ENCODE measurements at regions not wholly inside any gene's neighbourhood (a gene's known extent, or its start where the extent isn't known, plus 50 kb on each side); places are given as distances from the start of the nearest gene placed in this dataset.
"Not testable (repeated sequence)": the region's sequence is repeated elsewhere in the genome, so short reads cannot be mapped to it uniquely, and the experiment has no call there.

DNA sequence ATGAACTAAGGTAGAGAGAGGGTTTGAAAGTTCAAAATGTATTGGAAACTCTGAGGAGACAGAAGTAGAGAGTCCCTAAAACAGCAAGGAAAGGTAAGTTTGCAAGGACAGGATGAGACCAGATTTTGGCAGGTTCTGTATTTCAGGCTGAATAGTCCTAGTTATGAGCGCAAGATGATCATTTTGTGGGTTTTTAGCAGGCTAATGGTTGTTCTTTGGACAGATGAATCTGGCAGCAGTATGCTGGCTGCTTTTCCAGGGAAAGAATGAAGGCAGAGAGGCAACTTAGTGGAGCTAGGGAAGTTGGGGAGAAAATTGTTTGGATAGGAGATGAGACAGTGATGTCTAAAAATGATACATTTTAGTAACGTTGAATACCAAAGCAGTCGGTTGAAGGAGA, 243.5 kb upstream of the NRIP1 start:
- Mint-ChIP-seq H3K4me1 (no peaks in the 10 kb centered on the region), H3K27ac (no peak overlapping the region), H3K36me3 (no peaks in the 10 kb centered on the region), H3K9me3 (no peaks in the 10 kb centered on the region), H3K4me3 (no peak overlapping the region), H3K27me3 (no peaks in the 10 kb centered on the region)
- ATAC-seq = no peak

DNA sequence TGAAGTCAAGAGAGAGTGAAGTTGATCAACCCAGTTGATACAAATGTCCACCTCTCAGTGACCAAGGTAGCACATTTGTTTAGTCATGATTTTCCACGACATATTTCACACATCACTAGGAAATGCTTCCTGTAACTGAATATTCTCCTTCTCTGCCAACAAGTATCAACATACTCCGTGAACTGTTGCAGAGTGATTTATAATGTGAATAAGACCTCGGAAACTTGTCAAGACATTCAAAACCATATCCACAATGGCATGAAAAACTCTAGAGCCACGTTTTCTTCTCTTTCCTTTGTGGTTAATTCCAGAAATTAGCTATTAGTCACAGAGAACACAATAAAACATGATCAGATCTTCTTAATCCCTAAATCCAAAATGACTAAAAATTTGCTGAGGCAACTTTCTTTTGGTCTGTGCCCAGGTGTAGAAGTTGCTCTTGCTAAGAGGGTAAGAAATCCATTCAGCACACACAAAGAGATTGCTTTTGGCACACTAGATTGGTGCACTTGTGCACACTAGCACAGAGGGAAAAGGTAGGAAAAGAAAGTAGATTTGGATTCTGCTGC, 244.3 kb upstream of the NRIP1 start:
- H3K36me3 Mint-ChIP-seq = no peaks in the 10 kb centered on the region
- no peaks in the 10 kb centered on the region for H3K27me3 Mint-ChIP-seq
- H3K4me1 Mint-ChIP-seq = no peaks in the 10 kb centered on the region
- H3K27ac Mint-ChIP-seq = no peak overlapping the region
- H3K9me3 Mint-ChIP-seq = no peaks in the 10 kb centered on the region
- ATAC-seq = no peak
- no peak overlapping the region for H3K4me3 Mint-ChIP-seq

DNA sequence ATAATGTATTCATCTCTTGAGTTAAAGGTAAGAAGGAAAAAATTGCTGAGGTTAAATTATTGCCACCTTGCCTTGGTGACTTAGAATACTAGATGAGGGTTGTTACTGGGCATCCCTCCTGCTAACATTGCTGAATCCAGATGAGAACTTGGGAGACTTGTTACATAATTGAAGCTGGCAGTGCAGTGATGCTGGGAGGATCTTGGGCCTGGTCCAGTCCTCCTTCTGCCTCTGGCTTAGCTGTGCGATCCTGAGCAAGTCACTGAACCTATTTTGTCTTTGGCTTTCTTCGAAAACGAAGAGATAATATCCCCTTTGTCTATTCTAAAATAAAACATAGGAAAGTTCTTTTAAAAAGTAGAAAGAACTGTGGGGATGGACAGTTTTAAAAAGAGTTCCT, 244.9 kb upstream of the NRIP1 start:
- Mint-ChIP-seq H3K4me1 (no peaks in the 10 kb centered on the region), H3K36me3 (no peaks in the 10 kb centered on the region), H3K27ac (no peak overlapping the region), H3K9me3 (no peaks in the 10 kb centered on the region), H3K27me3 (no peaks in the 10 kb centered on the region), H3K4me3 (no peak overlapping the region)
- ATAC-seq = no peak

DNA sequence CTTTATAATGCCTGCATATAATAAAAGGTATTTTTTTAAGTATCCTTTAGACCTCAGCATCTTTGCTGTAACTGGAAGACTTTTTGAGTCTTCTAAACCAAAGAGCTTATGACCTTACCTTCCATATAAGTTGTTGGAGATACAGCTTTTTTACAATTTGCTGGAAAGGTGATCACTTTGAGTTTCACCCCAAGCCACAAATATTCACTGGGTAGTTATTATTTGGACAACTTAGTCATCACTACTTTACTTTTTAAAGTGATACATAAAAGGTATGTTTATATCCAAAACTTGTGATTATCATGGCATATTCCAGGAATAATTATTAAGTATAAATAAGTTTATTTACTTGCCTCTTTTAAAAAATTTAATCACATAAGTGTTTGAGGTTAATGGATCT, 246.7 kb upstream of the NRIP1 start:
- Mint-ChIP-seq H3K4me3 (no peak overlapping the region), H3K36me3 (no peaks in the 10 kb centered on the region), H3K4me1 (no peaks in the 10 kb centered on the region), H3K9me3 (no peaks in the 10 kb centered on the region), H3K27me3 (no peaks in the 10 kb centered on the region), H3K27ac (no peak overlapping the region)
- ATAC-seq = no peak

DNA sequence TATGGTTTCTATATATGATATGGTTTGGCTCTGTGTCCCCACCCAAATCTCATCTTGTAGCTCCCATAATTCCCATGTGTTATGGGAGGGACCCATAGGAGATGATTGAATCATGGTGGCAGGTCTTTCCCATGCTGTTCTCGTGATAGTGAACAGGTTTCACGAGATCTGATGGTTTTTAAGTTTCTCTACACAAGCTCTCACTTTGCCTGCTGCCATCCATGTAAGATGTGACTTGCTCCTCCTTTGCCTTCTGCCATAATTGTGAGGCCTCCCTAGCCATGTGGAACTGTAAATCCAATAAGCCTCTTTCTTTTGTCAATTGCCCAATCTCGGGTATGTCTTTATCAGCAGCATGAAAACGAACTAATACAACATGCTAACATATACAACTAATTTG, 252.2 kb upstream of the NRIP1 start:
- H3K27ac Mint-ChIP-seq, H3K4me3 Mint-ChIP-seq, H3K4me1 Mint-ChIP-seq, H3K36me3 Mint-ChIP-seq, ATAC-seq, H3K9me3 Mint-ChIP-seq, H3K27me3 Mint-ChIP-seq: not testable (repeated sequence)

DNA sequence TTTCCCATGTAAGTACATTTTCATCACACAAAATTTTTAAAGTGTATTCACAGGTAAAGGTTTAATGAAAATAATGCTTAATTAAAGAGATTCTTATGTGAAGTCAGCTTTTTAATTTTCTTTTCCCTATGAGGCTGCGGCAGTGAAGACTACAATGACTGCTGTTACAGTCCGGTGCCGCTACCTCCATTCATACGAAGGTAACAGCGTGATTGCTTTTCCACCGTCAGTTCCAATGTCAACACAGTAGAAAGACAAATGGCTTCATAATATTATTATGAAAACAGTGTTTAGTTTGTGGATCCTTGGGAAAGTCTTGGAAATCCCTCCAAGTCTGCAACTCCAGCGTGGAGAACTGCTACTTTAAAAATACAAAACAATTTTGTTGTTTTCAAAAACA, 254.9 kb upstream of the NRIP1 start:
- Mint-ChIP-seq H3K9me3 (peaks cover 3% of the 10 kb centered on the region), H3K27me3 (peaks cover 9% of the 10 kb centered on the region), H3K4me1 (no peaks in the 10 kb centered on the region), H3K27ac (no peak overlapping the region), H3K36me3 (no peaks in the 10 kb centered on the region), H3K4me3 (no peak overlapping the region)
- no peak for ATAC-seq

DNA sequence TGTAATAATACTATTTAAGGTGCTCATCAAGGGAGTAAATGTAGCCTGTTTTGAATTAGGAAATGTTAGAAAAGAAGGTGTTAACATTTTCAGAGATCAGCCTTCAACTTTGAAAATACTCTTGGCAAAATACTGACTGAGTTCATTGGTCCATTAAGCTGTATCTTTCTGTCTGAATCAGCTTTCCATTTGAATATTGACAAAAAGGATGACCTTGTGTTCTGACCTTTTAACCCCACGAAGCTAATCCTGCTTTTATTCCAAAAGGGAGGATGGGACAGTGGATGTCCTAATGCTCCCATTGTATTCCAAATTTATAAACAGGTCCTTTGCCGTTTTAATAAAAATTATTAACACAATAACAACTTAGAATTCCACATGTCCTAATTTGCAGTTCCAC, 259.7 kb upstream of the NRIP1 start:
- H3K27me3 Mint-ChIP-seq = peaks cover 9% of the 10 kb centered on the region
- ATAC-seq = no peak
- no peaks in the 10 kb centered on the region for H3K9me3 Mint-ChIP-seq
- H3K36me3 Mint-ChIP-seq = no peaks in the 10 kb centered on the region
- no peak overlapping the region for H3K4me3 Mint-ChIP-seq
- no peak overlapping the region for H3K27ac Mint-ChIP-seq
- no peaks in the 10 kb centered on the region for H3K4me1 Mint-ChIP-seq

DNA sequence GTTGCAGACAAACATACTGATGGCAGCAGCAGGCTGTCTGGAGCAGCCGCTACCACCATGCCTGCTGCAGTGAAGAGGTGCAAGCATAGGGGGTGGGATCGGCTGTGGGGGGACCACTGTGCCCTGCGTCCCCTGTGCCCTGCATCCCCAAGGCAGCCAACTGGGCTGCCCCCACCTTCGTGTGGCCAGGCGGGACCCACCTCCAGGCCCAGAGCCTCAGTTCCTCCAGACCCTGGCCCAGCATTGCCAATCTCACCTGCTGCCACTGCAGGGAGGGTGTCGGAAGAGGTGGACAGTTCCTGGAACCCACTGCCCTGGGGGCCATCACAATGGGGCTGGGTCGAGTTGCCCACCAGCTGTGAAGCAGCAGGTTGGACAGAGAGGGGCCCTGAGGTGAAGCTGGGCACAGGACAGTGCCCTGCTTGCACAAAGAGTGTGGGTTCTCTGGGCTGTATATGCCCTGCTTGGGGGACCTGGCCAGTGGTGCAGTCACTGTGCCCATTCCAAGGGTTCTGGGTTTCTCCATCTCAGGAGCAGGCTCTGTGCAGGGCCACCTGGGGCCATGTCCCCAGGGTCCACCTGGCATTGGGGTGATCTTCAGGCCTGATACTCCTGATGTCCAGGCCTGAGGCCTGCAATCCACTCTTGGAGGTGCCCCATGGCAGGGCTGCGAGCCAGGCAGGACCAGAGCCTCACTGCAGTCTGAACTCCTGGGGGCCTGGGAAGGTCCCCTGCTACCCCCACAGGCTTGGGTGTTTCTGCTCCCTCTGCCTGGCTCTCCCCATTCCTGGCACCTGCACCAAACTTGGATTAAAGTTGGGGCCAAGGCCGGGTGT, 261.4 kb upstream of the NRIP1 start:
- peaks cover 9% of the 10 kb centered on the region for H3K27me3 Mint-ChIP-seq
- no peak overlapping the region for H3K4me3 Mint-ChIP-seq
- H3K4me1 Mint-ChIP-seq = no peaks in the 10 kb centered on the region
- ATAC-seq = peak; percentile 28
- no peaks in the 10 kb centered on the region for H3K9me3 Mint-ChIP-seq
- H3K27ac Mint-ChIP-seq = no peak overlapping the region
- H3K36me3 Mint-ChIP-seq = no peaks in the 10 kb centered on the region

DNA sequence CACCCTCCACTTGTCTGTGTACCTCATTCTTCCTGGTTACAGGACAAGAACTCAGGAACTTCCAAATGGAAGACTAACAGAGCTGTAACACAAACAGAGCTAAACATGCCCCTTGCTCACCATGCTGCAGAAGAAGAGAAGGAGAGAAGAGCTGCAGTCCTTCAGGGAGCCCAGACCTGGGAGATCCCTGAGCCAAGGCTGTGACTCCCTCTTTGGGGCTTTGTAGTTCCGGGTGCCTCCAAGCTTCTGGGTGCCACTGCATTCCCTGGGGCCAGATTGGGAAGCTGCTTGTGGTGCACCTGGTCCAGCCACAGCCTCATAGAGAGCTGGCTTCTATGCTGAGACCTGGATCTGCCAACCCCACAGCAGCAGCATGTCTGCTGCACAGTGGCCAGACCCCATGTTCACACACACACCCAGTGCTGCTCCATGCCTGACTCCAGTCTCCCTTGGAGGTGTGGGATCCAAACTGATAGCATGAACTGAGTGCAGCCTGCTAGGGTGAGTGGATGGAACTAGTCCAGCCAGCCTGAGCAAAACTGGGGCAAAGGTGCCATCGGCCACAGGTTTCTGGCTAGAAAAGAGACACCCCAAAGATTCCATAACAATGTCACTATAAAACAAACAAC, 263.0 kb upstream of the NRIP1 start:
- Mint-ChIP-seq H3K27me3 (peaks cover 8% of the 10 kb centered on the region), H3K36me3 (no peaks in the 10 kb centered on the region), H3K27ac (no peak overlapping the region), H3K4me1 (no peaks in the 10 kb centered on the region), H3K9me3 (no peaks in the 10 kb centered on the region), H3K4me3 (no peak overlapping the region)
- peak; percentile 6 for ATAC-seq

DNA sequence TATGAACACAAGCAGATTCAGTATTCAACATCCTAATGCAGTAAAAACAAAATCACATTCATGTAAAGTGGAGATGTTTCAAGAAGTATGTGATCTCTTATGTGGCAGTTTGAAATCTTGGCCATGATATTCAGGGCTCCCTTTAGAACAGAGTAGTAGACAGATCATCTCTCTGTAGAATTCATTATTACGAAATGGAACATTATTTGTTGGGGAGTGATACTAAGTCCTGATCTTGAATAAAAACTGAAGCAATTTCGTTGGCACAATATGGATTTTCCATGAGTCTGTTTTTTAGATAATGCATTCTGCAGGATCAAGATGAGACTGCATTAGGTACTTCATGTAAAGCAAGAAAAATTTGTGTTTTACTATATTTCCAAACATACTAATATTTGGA, 264.4 kb upstream of the NRIP1 start:
- Mint-ChIP-seq H3K4me1 (no peaks in the 10 kb centered on the region), H3K4me3 (no peak overlapping the region), H3K27ac (no peak overlapping the region), H3K27me3 (no peaks in the 10 kb centered on the region), H3K36me3 (no peaks in the 10 kb centered on the region), H3K9me3 (no peaks in the 10 kb centered on the region)
- no peak for ATAC-seq

DNA sequence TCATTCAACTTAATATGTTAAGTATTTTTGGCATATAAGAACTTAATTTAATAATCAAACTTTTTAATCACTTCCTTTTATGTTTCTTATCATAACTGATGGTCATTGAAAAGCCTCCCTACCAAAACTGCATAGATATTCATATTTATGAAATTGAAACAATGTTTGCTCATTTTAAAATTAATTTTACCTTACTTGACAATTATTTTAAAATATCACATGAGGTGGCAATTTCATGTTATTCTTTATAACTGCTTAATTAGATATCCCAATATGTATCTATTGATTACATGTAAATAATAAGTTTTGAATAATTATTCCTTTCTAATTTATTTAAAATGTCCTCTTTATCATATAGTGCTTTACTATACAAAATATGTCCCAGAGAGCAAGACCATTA, 266.1 kb upstream of the NRIP1 start:
- no peak for ATAC-seq
- Mint-ChIP-seq H3K4me3 (no peak overlapping the region), H3K4me1 (no peaks in the 10 kb centered on the region), H3K27me3 (no peaks in the 10 kb centered on the region), H3K9me3 (no peaks in the 10 kb centered on the region), H3K27ac (no peak overlapping the region), H3K36me3 (no peaks in the 10 kb centered on the region)

DNA sequence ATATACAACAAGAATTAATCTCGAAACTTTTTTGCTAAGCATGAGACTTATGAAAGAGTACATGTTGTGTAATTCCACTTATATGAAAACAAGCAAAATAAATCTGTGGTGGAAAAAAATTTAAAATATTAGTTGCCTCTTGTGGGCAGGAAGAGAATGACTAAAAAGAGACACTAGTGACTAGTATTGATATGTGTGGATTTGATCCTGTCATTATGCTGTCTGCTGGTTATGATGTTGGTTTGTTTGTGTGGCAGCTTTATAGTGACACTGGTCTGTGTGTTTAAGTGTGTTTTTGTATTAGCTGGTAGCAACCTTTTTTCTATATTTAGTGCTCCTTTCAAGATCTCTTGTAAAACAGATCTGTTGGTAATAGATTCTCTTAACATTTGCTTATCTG, 267.8 kb upstream of the NRIP1 start:
- Mint-ChIP-seq H3K4me3 (no peak overlapping the region), H3K9me3 (no peaks in the 10 kb centered on the region), H3K4me1 (no peaks in the 10 kb centered on the region), H3K36me3 (no peaks in the 10 kb centered on the region), H3K27ac (no peak overlapping the region), H3K27me3 (peaks cover 11% of the 10 kb centered on the region)
- ATAC-seq = no peak

DNA sequence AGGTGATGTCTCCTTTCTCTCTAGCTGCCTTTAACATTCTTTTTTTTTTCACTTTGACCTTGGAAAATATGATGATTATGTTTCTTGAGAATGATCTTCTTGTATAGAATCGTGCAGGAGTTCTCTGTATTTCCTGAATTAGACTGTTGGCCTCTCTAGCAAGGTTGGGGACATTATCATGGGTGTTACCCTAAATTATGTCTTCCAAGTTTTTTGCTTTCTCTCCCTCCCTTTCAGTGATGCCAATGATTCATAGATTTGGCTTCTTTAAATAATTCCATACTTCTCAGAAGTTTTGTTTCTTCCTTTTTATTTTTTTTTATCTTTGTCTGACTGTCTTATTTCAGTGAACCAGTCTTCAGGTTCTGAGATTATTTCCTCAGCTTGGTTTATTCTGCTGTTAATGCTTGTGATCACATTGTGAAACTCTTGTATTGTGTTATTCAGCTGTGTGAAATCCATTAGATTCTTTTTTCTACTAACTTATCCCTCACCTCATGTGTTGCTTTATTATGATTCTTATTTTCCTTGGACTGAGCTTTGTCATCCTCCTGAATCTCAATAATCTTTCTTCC, 268.4 kb upstream of the NRIP1 start:
- Mint-ChIP-seq H3K27ac (no peak overlapping the region), H3K27me3 (peaks cover 13% of the 10 kb centered on the region), H3K4me3 (no peak overlapping the region), H3K4me1 (no peaks in the 10 kb centered on the region), H3K9me3 (no peaks in the 10 kb centered on the region), H3K36me3 (no peaks in the 10 kb centered on the region)
- ATAC-seq = no peak

DNA sequence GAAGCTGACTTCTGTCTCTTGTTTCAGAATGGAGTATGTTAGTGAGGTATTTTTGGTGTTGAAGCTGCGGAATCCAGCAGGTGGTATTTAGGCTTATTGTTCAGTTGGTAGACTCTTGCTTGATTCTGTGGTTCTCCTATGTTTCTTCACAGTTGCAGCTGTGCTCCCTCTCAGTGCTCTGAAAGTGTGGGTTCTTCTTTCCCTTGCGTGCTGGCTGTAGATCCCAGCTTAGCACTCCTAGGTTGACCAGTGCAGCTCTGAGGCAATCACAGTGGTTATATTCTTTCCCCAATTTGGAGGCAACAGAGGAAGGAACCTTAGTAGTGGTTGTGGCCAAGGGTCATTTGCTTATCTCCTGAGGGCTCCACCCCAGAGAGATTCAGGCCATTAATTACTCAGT, 269.2 kb upstream of the NRIP1 start:
- ATAC-seq = no peak
- peaks cover 13% of the 10 kb centered on the region for H3K27me3 Mint-ChIP-seq
- H3K36me3 Mint-ChIP-seq = no peaks in the 10 kb centered on the region
- H3K4me3 Mint-ChIP-seq = no peak overlapping the region
- H3K27ac Mint-ChIP-seq = no peak overlapping the region
- H3K4me1 Mint-ChIP-seq = no peaks in the 10 kb centered on the region
- H3K9me3 Mint-ChIP-seq = no peaks in the 10 kb centered on the region

DNA sequence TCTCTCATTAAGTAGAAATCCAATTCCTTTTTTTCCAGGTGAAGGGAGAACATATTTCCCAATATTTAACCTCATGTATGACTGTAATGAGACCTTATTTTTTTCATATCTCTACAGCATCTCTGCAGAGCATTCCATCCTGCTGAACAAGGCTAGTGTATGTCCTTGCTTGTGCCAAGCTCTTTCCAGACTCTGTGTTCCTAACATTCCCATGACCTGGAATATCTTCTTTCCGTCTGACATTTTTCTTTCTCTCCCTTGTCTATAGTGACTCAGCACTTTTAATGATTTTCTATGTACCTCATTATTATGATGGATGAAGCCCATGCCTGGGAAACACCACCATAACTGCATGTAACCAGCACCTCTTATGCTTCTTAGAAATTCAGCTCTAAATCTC, 278.3 kb upstream of the NRIP1 start:
- Mint-ChIP-seq H3K9me3 (peaks cover 6% of the 10 kb centered on the region), H3K4me3 (no peak overlapping the region), H3K36me3 (no peaks in the 10 kb centered on the region), H3K27me3 (peaks cover 23% of the 10 kb centered on the region), H3K4me1 (peaks cover 8% of the 10 kb centered on the region), H3K27ac (no peak overlapping the region)
- ATAC-seq = no peak

DNA sequence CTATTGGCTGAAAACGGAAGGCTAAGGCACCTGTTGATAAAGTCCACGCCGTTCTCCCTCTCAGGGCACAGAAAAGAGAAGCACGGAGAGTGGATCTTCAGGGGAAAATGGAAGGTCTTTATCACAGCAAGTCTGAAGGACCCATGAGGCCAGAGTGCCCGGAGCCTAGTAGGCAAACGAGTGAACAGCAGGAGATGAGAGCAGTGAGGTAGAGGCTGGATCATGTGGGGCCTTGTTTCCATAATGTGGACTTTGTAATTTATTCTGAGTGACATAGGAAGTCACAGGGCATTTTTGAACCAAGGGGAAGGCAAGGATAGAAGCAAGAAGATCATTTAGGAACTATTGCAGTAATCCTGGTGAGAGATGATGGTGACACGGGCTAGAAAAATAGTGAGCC, 287.2 kb upstream of the NRIP1 start:
- Mint-ChIP-seq H3K27me3 (no peaks in the 10 kb centered on the region), H3K4me3 (no peak overlapping the region), H3K9me3 (no peaks in the 10 kb centered on the region), H3K27ac (no peak overlapping the region), H3K4me1 (peaks cover 6% of the 10 kb centered on the region), H3K36me3 (no peaks in the 10 kb centered on the region)
- ATAC-seq = no peak
